GM18867 (cell line): ENCODE measurements at regions not wholly inside any gene's neighbourhood (a gene's known extent, or its start where the extent isn't known, plus 50 kb on each side); places are given as distances from the start of the nearest gene placed in this dataset.
"Not testable (repeated sequence)": the region's sequence is repeated elsewhere in the genome, so short reads cannot be mapped to it uniquely, and the experiment has no call there.

ENCODE experiments used
- ATAC-seq: cut with Tn5 transposase; IDR thresholded peaks from one replicate; pipeline ENCODE4 v1.9.1; 2021; ENCODE audit warnings: mild to moderate bottlenecking, moderate library complexity; ENCODE audit not compliant: unreplicated experiment

- no peak for ATAC-seq
These were observed 96.3 kb upstream of the THUMPD2 start for GRCh38 chr2:39875182-39875913.

- ATAC-seq: no peak
These were observed 95.2 kb upstream of the THUMPD2 start for GRCh38 chr2:39874236-39874635.

- ATAC-seq: no peak
These were observed 94.5 kb upstream of the THUMPD2 start for GRCh38 chr2:39873586-39873985.

GRCh38 chr2:39872748-39873147, 93.7 kb upstream of the THUMPD2 start:
- ATAC-seq: no peak

- no peak for ATAC-seq
These were observed 92.3 kb upstream of the THUMPD2 start for GRCh38 chr2:39871291-39871761.

GRCh38 chr2:39870871-39871270, 91.8 kb upstream of the THUMPD2 start:
- no peak for ATAC-seq

- no peak for ATAC-seq
These were observed 88.2 kb upstream of the THUMPD2 start for GRCh38 chr2:39867268-39867667.

- no peak for ATAC-seq
These were observed 86.7 kb upstream of the THUMPD2 start for GRCh38 chr2:39865751-39866150.

GRCh38 chr2:39863672-39864071, 84.6 kb upstream of the THUMPD2 start:
- not testable (repeated sequence) for ATAC-seq

- ATAC-seq: no peak
These were observed 81.5 kb upstream of the THUMPD2 start for GRCh38 chr2:39860538-39860937.

- ATAC-seq: no peak
These were observed 79.6 kb upstream of the THUMPD2 start for GRCh38 chr2:39858677-39859076.

- ATAC-seq: no peak
These were observed 76.8 kb upstream of the THUMPD2 start for GRCh38 chr2:39855856-39856255.

- ATAC-seq: no peak
These were observed 75.7 kb upstream of the THUMPD2 start for GRCh38 chr2:39854771-39855170.

- no peak for ATAC-seq
These were observed 73.8 kb upstream of the THUMPD2 start for GRCh38 chr2:39852831-39853230.

- peak; percentile 88 for ATAC-seq
These were observed 72.6 kb upstream of the THUMPD2 start for GRCh38 chr2:39851651-39852110.

GRCh38 chr2:39851251-39851650, 72.2 kb upstream of the THUMPD2 start:
- peak; percentile 6 for ATAC-seq

- ATAC-seq: no peak
These were observed 71.0 kb upstream of the THUMPD2 start for GRCh38 chr2:39849982-39850526.

GRCh38 chr2:39849064-39849463, 70.0 kb upstream of the THUMPD2 start:
- ATAC-seq: no peak

GRCh38 chr2:39845460-39846146, 66.5 kb upstream of the THUMPD2 start:
- ATAC-seq: no peak

- ATAC-seq: no peak
These were observed 60.3 kb upstream of the THUMPD2 start for GRCh38 chr2:39839261-39839848.

GRCh38 chr2:39838589-39838988, 59.5 kb upstream of the THUMPD2 start:
- no peak for ATAC-seq
